ENCODE measurements at regions not wholly inside any gene's neighbourhood (a gene's known extent, or its start where the extent isn't known, plus 50 kb on each side); places are given as distances from the start of the nearest gene placed in this dataset.

DNA sequence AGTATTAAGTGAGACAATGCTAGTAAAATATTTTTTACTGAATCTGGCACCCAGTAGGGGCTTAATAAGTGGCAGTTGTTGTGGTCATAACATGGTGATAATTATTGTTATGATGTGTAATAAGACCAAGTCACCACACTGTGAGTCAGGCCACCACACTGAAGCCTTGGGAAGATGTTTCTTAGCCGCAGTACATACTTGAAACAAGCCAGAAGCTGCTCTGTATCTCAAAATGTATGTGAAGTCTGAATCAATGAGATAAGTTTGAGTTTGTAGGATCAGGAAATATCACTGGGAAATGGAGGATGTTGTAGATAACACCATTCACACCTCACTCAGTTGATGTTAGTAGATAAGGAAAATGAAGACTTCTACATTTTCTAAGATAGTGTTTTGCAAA lies 51.3 kb upstream of the PTPN3 start:
- no peak for FAIRE-seq

DNA sequence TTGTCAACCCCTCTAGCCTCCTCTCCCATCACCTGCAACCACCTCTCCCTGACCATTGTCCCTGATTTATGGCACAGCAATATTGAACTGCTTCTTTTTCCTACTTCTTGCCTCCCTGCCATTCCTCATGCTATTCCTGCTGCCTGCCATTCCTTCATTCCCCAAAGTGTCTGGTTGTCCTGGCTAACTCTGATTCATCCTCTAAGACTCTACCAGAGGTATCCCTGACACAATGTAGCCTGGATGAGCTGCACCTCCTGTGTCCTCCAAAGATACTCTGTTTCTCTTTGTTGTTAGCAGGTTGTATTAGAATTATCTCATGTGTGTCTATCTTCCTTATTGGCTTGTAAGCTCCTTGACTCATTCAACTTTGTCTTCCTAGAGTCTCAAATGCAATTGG lies 53.5 kb upstream of the PTPN3 start:
- no peak for FAIRE-seq

DNA sequence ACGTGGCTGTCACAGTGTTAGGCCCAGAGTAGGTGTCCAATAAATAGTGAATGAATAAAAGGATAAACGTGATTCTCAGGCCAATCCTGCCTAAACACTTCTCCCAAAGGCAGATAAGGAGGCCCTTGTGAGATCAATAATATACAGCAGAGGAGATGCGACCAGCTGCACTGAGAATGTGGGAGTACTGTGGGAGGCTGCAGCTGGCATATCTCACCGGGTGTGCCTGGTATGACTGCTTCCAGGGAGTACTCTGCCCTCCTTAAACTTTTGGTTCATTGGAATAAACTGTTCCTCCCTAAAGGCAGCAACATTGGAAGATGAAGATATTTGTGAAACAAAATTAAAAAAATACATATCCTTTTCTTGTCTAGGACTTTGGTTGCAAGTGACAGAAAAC lies 57.1 kb upstream of the PTPN3 start:
- FAIRE-seq, result no peak

DNA sequence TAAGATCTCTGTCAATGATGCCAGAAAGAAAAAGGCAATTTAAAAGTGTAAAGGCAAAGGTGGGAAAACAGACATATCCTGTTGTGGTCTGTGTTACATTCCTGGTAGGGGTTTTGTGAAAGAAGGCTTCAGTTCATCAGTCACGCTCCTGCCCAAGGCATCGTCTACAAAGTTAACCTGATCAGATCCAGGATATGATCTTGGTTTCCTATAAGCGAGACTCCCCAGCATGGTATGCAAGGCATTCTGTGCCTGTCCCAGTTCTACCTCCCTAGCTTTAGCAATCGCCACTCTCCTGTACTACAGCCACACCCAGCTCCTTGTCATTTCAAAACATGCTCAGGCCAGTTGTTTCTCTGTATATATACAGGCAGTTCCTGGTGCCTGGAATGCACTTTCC lies 58.0 kb upstream of the PTPN3 start:
- no peak for FAIRE-seq

DNA sequence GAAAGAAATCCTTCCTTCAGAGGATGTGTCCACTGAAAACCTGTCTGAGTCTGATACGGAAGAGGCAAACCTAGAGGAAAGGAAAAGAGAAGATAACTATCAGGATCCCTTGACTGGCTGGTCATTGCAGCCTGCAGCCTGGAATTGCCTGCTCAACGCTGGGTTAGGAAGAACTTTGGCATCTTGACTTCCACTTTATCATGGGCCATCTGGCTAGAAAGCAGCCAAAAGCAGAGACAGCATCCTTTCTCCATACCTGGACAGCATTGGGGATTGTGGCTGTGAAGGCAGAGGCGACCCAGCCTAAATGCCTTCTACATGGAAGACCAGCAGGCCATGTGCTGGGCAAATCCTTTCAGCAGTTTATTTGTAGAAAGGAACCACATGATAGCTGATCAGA lies 58.7 kb upstream of the PTPN3 start:
- no peak for FAIRE-seq

DNA sequence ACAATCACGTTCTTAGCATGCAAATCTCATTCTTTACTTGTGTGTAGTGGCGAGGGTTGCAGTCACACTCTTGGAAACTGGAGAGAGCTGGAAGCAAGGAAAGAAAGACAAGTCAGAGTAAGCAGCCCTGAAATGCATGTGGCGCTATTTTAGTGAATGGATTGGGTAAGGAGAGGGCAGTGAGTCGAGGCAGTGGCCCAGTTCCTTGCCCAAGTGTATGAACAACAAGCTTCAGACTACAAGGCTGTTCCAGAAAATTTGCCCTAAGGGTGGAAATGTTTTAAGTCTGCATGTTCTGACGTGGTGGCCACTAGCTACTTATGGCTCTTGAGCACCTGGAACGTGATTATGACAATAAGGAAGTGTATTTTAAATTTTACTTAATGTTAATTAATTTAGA lies 59.4 kb upstream of the PTPN3 start:
- no peak for FAIRE-seq

DNA sequence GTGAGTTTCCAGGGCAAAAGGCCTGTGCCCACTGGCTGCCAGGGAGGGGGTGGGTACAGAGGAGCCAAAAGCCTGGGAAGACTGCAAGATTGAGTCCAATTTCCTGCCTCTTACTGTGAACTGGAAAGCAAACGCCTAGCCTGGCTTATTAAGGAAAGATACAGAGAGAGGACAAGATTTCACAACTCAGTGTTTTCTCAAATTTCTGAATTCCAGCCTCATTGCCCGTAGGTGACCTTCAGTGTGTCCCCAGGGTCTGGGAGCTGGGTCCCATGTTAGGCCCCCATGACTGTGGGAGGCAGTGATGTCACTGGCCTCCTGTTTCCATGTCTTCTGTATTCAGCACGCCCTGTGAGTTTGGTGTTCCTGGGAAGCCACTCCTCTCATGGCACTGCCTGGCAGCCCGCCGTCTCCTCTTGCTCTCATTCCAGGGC lies 60.6 kb upstream of the PTPN3 start:
- no peak for FAIRE-seq

DNA sequence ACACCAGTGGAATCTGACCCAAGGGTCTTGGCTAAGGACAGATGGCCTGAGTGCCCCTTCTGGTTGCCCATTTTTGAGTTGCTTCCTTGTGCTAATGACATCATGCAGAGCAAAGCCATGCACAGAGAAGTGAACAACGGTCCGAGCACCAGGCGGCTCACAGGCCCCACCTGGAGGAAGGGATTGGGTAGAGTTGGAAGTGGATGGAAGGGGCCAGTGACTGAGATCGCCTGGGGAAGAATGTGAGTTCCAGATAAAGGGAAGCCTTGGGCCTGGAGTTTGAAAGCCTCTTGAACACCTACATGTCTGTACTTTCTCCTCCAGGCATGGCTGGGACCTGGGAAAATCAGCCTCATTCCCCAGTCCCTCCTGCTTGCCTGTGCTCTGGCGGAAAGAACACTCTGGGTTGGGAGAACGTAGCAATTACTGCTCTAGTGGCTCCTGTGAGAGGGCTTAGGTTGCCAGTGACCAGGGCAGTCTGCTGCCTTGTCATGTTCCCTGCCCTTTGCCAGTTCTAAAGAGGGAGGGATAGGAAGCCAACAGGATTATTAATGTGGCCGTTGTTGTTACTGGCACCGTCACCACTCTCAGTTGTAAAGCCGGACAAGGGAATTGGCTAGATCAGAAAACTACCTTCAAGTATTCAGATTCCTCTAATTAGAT lies 62.5 kb upstream of the PTPN3 start:
- no peak for FAIRE-seq

DNA sequence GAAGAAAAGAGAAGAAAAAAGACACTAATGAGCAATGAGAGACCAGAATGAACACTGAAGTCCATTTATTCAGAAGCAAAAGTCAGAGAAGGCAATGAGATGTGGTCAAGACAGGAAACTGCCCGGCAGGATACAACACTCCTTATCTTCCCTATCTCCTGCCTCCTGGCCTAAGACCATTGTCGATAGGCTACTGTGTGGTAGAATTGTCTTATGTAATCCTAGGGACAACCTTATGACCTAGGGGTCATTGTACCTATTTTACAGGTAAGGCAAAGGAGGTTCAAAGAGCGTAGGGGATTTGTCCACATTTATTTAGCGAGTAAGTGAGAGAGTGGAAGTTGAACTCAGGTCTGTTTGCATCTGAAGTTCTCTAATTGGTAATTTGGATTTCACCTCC lies 63.0 kb upstream of the PTPN3 start:
- no peak for FAIRE-seq

DNA sequence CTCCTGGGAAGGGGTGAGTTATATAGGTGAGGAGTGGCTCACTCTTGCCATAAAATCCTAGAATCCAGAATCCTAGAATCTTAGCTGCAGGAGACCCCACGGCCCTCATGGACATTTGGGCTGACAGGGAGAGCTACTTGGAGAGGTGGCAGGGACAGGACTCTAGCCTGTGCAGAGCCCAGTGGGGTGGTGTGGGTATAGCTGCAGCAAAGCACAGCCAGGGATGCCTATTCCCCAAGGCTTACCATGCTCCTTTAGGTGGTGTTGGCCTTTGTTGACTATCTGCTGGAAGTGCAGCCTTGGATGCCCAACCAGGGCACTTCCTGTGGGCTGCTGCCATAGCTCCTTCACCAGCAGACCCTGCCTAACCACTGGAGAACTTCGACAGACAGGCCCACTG lies 70.0 kb upstream of the PTPN3 start:
- FAIRE-seq, result no peak

DNA sequence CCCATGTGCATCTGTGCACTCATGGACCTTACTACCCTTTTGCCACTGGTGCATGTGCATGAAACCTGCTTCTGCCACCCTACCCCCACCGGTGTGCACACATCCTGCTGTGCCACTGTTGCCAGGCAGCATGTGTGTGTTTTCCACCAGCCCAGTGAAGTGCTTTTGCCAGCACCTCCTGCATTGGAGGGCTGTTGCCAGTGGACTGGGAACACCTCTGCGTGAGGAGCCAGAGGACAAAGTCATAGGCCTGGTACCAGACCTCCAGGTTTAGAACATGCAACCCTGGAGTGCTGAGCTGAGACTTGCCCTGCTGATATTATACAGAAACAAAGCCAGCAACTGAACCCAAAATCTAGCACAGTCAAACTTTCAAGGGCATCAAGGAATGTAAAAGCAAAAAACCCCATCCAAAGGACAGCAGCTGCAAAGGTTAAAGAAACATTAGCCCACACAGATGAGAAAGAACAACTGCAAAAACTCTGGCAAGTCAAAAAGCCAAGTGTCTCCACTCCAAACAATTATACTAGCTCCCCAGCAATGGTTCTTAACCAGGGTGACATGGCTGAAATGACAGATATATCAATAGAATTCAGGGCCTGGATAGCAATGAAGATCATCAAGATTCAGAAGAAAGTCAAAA lies 70.6 kb upstream of the PTPN3 start:
- FAIRE-seq, result no peak

DNA sequence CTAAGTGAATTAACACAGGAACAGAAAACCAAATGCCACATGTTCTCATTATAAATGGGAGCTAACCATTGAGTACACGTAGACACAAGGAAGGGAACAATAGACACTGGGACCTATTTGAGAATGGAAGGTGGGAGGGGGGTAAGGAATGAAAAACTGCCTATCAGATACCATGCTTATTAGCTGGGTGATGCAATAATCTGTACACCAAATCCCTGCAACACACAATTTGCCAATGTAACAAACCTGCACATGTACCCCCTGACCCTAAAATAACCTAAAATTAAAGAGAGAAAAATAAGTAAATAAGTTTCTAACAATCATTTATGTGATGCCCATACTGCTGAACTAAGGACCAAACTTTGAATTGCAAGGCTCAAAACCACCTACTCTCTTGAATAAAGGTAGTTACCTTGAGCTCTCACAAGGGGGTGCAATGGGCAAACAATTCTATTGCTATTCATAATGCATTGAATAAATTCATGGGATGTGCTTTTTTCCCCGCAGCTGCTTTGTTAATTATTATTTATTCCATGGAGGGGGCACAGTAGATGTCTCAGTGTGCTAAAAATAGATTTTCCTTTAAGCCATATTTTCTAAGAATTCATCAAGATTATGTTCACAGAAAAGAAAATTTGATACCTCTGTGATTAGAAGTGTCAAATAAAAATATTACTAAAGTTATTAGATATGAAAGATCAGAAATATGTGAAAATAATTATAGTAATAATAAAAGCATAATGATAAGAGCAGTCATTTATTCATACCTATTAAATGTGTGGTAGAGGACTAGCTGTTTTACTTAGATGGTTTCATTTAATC lies 76.2 kb upstream of the PTPN3 start:
- FAIRE-seq, result peak; percentile 93

DNA sequence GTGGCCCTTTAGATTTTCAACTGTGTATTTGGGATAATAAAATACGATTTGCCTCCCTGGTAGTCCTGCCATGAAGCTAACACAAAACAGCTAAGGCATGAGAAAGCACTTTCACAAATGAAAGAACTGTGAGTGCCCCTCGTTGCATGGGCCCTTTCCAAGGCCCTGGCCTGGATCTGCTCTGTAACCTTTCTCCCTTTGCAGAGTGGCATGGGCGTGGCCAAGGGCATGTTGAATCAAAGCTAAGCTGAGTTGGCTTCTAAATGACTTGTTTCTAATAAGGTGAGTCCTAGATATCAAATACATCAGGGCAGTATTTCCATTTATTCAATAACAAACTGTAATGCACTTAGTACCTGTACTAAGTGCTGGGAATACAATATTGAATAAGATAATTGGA lies 78.7 kb upstream of the PTPN3 start:
- no peak for FAIRE-seq

DNA sequence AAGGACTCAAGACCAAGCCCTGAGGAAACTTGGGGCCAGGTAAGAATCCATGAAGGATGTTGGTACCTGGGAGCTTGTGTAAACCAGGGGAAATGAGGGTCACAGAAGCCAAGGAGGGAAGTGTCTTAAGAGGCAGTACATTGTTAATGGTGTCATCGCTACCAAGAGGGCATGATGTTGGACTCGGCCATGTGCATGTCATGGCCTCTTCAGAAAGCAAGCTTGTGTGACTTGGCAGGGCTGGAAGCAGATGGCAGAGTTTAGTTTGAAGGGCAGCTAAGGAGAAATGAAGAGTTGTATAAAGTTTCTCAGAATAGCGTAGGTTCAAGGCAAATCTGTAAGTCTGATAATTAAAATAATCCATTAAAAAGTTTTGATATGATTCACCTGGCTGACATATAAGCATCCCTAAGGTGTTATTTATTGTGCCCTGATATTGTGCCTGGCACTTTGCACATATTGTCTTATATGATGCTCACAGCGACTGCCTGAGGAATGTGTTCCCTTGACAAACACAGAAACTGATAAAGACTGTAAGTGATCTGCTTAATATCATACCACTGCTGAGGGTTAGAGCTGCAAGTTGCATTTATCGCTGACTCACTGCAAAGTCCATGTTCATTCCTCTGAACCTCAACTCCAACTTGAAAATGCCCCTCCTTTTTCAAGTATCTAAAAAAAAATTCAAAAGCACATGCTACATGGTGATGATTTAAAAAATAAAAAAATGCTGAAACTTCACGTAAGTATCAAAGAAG lies 81.3 kb upstream of the PTPN3 start:
- no peak for FAIRE-seq

DNA sequence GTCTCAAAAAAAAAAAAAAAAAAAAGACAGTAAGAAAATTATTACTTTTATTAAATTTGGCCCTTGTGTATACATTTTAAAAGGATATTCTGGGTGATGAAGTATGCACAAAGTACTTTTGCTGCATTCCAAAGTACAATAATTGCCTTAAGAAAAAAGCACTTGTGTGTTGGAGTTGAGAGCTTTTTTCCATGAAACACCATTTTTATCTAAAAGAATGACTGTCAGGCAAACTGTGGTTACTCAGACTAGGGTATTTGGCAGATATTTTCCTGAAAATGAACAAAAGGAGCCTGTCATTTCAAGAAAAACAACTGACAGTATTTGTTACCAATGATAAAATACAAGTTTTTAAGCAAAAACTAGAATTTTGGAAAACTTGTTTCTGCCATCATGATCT lies 84.3 kb upstream of the PTPN3 start:
- no peak for FAIRE-seq

DNA sequence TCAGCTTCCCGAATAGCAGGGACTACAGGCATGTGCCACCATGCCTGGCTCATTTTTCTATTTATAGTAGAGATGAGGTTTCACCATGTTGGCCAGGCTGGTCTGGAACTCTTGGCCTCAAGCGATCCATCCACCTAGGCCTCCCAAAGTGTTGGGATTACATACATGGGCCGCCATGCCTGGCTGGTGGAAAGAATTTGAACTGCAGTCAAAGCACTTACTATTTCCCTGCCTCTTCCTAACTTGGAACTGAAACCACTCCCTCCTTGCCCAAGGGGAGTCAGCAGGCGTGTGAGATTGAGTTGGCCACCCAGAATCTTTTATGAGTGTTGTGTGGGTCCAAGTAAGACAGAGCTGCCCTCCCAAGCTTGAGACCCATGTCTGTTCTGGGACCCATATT lies 86.1 kb upstream of the PTPN3 start:
- no peak for FAIRE-seq

DNA sequence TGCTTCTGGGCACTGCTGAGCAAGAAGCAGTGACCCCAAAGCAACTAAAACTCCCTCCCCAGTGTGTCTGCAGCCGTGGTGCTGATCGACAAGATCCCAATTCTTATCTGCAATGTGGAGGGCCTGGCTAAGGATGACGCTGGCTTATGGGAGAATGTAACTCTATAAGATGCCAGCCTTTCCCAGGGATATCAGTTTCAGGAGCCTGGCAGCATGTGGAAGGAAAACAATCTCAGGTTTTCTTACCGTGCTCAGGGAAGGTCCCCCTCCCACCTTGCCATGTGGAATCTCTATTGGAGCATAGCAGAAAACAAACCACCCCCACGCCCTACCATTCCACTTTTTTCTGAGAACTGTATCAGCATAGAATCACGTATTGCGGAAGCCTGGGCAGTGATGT lies 87.7 kb upstream of the PTPN3 start:
- FAIRE-seq, result no peak

DNA sequence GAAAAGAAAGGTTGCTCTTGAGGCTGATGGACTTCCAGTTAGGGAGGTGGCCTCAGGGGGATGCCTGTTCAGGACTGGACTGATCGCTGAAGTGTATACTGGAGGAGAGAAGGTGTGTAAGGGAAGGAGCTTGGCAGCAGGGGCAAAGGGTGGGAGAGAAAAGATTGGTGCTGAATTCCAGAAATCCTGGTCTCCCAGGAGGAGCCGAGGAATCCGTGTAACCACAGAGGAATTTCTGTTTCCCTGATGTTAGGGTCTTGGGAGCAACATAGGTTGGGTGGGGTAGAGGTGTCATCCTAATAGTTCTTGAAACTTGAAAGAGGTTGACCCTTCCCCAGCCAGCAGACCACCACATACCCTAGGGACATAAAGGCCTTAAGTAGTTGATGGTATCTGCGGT lies 88.9 kb upstream of the PTPN3 start:
- FAIRE-seq, result no peak

DNA sequence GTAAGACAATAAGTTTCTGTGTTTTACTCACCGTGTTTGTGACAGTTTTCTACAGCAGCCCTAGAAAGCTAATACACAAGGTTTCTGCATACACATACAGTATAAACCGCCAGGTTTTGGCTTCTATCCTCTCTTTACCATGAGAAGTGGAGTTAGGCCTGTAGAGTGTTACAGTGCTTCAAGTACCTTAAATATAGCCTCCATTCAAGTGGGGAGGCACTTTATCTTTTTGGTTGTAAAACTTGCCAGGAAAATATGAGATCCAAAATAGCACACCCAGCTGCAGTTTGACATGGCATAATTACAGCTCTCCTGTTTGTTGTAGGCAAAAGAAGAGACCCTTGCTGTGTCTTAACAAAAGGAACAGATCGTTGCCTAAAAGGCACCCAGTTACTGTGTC lies 90.3 kb upstream of the PTPN3 start:
- FAIRE-seq, result no peak

DNA sequence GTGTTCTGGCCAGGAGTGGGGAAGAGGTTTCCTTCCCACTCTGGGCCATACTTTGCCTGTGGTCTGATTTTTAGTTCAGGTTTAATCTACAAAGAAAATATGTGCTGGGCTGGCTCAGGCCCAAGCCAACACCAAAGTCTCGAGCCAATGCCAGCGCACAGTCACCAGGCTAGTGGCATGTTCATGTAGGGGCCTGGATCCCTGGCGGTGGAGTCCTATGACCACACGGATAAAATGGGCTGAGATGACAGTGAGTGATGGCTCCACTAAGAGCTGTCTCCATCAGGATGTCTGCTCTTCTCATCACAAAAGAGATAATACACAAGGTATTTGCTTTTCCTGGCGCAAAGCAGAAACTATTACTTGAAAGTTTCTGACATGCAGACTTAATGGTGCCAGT lies 92.9 kb upstream of the PTPN3 start:
- FAIRE-seq, result no peak

DNA sequence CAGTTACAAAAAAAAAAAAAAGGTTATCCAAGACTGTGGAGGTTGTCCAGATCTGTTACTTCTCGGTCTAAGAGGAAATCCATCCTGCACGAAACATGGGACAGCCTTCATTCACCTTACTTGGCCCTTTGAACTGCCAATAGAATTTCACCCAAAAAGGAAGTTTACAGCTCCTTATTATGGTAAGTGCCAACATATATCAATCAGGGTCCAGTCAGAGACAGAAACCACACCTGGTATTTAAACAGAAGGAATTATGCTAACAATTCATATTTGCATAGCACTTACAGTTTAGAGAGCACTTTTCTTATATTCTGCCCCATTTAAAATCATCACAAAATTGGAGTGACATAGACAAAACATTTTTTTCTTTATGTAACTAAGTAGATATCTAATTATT lies 93.6 kb upstream of the PTPN3 start:
- no peak for FAIRE-seq

DNA sequence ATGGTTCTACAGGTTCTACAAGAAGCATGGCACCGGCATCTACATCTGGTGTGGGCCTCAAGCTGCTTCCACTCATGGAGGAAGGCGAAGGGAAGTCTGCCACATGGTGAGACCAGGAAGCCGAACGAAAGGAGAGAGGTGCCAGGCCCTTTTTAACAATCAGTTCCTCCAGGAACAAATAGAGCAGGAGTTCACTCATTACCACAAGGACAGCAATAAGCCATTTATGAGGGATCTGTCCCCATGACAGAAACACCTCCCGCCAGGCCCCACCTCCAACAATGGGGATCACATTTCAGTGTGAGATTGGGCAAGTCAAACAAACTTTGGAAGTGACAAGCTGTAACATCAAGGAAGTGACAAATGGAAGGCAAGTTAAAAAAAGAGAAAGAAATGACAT lies 95.5 kb upstream of the PTPN3 start:
- no peak for FAIRE-seq

DNA sequence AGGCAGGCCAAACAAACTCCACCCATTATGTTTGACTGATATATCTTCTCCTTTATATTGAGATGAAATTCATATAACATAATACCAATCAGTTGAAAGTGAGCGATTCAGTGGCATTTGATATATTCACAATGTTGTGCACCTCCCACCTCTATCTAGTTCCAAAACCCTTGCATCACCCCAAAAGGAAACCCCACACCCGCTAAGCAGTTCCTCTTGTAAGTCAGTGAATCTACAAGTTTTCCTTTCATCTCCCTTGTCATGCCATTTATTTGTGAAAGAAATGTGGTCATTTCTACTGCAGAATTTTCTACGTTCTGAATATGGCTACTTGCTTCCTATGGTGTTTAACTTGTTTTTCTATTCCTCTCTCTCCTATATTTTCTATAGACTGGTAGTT lies 99.4 kb upstream of the PTPN3 start:
- FAIRE-seq, result no peak

DNA sequence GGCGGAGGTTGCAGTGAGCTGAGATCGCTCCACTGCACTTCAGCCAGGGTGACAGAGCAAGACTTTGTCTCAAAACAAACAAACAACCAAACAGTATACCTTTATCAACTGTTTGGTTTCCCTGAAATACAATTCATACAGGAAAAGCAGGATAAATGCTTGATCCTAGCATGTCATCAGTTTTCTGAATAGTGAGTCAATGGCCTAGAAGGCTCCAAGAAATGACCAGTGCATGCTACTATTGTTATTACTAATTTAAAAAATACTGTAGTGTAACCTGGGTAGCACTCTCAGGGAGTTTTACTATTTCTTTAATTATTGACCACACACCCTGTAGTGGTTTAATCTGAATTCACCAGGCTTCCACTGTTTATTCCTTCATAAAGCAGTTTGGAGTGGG lies 101.0 kb upstream of the PTPN3 start:
- no peak for FAIRE-seq

All from endometrium (tissue), 2 donors.